ENCODE measurements at regions not wholly inside any gene's neighbourhood (a gene's known extent, or its start where the extent isn't known, plus 50 kb on each side); places are given as distances from the start of the nearest gene placed in this dataset.
A peak's percentile ranks its signal among the peaks of the same experiment; 100 is the strongest.

DNA sequence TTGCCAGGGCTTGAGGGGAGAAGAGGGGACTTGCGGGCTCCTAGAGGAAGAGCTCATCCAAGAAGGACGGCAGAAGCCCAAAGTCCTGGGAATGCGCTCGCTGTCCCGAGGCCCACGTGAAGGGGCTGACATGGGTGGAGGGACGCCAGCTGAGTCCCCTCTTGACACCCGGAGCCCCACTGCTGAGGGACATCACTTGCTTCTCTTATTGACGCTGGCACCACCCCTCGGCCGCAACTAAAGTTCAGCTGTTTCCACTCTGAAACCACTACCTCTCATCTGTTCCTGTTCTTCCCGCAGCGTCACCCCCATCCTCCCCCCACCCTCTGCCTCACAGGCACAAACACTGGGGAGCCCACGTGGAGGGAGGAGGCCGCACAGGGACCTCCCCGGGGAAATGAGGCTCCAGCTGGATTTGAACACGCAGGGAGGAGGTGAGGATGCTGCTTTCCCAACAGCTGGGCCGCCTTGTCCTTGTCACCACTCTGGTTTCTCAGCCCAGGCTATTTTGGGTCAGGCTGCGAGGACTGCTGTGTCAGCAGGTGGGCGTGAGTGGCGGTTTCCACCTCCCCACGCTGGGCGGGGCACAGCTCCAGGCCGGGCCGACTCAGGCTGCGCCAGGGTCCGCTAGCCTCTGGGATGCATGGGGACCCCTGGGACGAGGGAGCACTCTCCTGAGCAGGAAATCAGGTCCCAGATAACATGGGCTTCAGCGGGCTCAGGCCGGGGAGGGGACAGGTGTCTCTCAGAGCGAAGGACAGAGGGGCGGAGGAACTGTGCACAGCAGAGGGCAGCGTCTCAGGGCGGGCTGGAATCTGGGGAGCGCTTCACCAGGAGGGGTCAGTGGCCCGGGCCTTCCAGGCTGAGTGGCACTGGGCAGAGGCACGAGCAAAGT is 156.3 kb downstream of the ZNF248 start:
- no peak for DNase-seq (ENCODE audit: low spot score)
- Mint-ChIP-seq H3K27me3 (ENCODE audit: low read depth) (no peaks in the 10 kb centered on the region), H3K4me3 (ENCODE audit: unreplicated experiment) (no peak overlapping the region), H3K9me3 (ENCODE audit: low read depth) (peaks cover 39% of the 10 kb centered on the region), H3K36me3 (ENCODE audit: low read depth) (no peaks in the 10 kb centered on the region), H3K27ac (ENCODE audit: unreplicated experiment) (no peak overlapping the region), H3K4me1 (ENCODE audit: low read depth) (no peaks in the 10 kb centered on the region)
- no peak for TF ChIP-seq CTCF (IDR thresholded peaks at IDR 0.05)

DNA sequence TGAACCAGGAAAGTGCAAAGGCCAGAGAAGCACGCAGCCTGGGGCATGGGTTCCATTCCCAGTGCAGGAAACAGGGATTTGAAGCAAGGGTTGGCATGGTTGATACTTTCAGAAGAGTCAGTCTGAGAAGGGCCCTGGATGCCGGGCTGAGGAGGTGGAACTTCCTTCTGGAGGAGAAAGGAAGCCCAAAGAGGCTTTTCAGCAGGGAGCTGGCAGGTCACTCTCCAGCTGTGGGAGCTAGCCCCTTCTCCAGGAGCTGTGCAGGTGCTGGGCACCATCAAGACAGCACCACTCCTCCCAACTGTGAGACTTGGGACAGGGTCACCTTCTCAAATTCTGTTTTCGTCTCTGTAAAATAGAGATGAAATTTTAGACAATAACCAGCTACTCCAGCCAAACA is 169.8 kb downstream of the ZNF248 start:
- Mint-ChIP-seq H3K4me1 (ENCODE audit: low read depth) (no peaks in the 10 kb centered on the region), H3K27ac (ENCODE audit: unreplicated experiment) (no peak overlapping the region), H3K36me3 (ENCODE audit: low read depth) (no peaks in the 10 kb centered on the region), H3K27me3 (ENCODE audit: low read depth) (no peaks in the 10 kb centered on the region), H3K9me3 (ENCODE audit: low read depth) (peaks cover 67% of the 10 kb centered on the region), H3K4me3 (ENCODE audit: unreplicated experiment) (no peak overlapping the region)
- no peak for TF ChIP-seq CTCF (IDR thresholded peaks at IDR 0.05)
- DNase-seq (ENCODE audit: low spot score): no peak

- no peaks in the 10 kb centered on the region for H3K4me1 Mint-ChIP-seq (ENCODE audit: low read depth)
- TF ChIP-seq CTCF (IDR thresholded peaks at IDR 0.05): no peak
- peak; percentile 63 for DNase-seq (ENCODE audit: low spot score)
- no peaks in the 10 kb centered on the region for H3K27me3 Mint-ChIP-seq (ENCODE audit: low read depth)
- no peak overlapping the region for H3K27ac Mint-ChIP-seq (ENCODE audit: unreplicated experiment)
- no peaks in the 10 kb centered on the region for H3K36me3 Mint-ChIP-seq (ENCODE audit: low read depth)
- H3K4me3 Mint-ChIP-seq (ENCODE audit: unreplicated experiment): no peak overlapping the region
- peaks cover 70% of the 10 kb centered on the region for H3K9me3 Mint-ChIP-seq (ENCODE audit: low read depth)
Observed at GRCh38 chr10:37685741-37686683, 171.4 kb downstream of the ZNF248 start.

DNA sequence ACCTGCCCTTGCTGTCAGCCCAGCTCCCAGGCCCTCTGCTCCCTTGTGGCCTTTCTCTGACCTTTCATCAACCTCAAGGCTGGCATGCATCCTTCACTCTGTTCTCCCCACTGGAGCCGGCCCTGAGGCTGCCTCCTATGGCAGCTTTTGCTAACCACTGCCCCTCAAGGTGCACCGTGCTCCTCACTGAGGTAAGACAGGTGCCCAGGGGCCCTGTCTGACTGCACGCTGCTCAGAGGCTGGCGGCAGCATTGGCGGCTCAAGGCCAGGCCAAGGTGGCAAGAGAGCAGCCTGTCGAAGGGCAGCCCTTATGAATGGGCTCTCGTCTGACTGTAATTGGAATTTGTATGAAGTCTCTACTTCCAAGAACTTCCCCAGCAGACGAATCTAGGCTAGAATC is 172.6 kb downstream of the ZNF248 start:
- peak; percentile 79 for DNase-seq (ENCODE audit: low spot score)
- H3K27ac Mint-ChIP-seq (ENCODE audit: unreplicated experiment): no peak overlapping the region
- H3K27me3 Mint-ChIP-seq (ENCODE audit: low read depth): no peaks in the 10 kb centered on the region
- TF ChIP-seq CTCF (IDR thresholded peaks at IDR 0.05): no peak
- H3K9me3 Mint-ChIP-seq (ENCODE audit: low read depth): peaks cover 61% of the 10 kb centered on the region
- no peaks in the 10 kb centered on the region for H3K4me1 Mint-ChIP-seq (ENCODE audit: low read depth)
- H3K4me3 Mint-ChIP-seq (ENCODE audit: unreplicated experiment): no peak overlapping the region
- no peaks in the 10 kb centered on the region for H3K36me3 Mint-ChIP-seq (ENCODE audit: low read depth)

DNA sequence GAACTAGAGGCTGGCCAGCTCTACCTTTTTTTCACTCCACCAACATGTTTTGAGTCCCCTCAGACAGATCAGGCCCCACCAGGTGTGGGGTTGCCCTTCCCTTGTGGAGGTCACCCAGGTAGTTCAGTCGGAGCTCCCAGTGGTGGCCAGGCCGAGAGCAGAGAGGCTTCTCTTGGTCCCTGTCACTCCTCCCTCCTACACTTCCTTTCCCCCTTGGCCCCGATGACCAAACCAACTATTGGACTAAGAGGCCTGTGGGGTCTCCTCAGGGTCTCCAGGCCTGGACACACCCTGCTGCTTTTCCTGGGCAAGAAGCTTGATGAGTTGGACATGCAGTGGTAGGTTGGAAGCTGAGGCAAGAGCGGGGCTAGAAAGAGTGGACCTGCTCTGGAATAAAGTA is 174.8 kb downstream of the ZNF248 start:
- Mint-ChIP-seq H3K4me1 (ENCODE audit: low read depth) (no peaks in the 10 kb centered on the region), H3K9me3 (ENCODE audit: low read depth) (peaks cover 57% of the 10 kb centered on the region), H3K27me3 (ENCODE audit: low read depth) (no peaks in the 10 kb centered on the region), H3K4me3 (ENCODE audit: unreplicated experiment) (no peak overlapping the region), H3K36me3 (ENCODE audit: low read depth) (no peaks in the 10 kb centered on the region), H3K27ac (ENCODE audit: unreplicated experiment) (no peak overlapping the region)
- peak; percentile 66 for DNase-seq (ENCODE audit: low spot score)
- TF ChIP-seq CTCF (IDR thresholded peaks at IDR 0.05): no peak

Measured in chondrocyte (in vitro differentiated cells).